ENCODE measurements at regions not wholly inside any gene's neighbourhood (a gene's known extent, or its start where the extent isn't known, plus 50 kb on each side); places are given as distances from the start of the nearest gene placed in this dataset.

DNA sequence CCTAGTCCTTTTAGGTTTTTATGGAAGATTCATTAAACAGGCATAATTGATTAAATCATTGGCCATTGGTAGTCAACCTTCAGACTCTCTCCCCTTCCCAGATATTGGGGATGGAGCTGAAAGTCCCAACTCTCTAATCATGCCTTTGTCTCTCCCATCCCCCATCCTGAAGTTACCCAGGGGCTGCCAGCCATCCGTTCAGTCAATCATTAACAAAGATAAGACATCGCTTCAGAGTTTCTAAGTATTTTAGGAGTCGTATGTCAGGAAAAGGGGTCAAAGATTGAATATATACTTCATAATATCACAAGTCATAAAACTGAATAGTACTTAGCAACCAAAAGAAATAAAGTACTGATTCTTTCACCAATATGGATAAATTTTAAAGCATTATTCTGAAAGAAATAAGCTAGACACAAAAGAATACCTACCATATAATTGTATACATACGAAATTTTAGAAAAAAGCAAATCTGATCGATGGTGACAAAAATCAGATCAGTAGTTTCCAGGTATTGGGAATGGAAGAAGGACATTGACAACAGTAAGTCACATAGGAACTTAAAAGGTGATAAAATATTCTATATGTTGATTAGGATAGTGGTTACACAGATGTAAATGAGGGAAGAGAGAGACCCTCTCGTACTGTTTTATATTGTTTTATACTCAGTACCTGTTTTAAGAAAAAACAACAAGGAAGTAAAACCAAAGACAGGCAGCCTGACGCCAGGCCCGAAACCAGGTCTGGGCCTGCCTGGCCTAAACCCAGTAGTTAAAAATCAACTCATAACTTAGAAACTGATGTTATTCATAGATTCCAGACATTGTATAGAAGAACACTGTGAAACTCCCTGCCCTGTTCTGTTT lies 414.4 kb downstream of the DAD1 start:
- no peaks in the 10 kb centered on the region for H4K20me1 ChIP-seq (ENCODE audit: insufficient read depth)

DNA sequence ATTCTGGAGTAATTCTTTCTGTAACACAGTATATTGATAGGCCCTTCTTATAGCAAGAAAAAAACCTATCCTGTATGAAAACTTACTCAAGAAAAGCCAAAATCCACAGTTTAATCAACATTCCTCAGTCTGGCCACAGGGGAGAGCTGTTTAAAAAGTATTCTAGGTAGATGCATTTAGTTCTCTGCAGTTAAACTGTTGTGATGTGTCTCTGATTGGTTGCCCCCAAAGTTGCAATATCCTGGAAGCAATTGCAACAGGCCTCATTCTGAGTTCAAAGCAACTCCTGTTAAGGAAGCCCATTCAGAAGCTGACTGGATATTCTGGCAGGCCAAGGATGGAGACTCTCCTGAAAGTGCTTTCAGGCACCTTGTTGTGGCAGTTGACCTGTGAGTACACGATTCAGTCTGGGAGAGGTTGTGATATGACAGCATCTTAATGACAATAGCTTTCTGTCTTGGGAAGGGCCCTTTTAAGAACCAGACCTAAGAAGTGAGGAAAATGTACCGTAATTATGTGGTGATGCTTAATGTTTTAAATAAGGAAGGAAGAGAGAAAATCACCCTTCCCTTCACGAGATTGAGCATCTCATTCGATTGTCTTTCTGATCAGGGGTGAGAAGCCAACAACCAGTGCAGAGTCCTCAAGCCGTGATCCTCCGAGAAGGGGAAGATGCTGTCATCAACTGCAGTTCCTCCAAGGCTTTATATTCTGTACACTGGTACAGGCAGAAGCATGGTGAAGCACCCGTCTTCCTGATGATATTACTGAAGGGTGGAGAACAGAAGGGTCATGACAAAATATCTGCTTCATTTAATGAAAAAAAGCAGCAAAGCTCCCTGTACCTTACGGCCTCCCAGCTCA lies 420.7 kb downstream of the DAD1 start:
- no peak overlapping the region for H3K4me3 ChIP-seq
- no peaks in the 10 kb centered on the region for H4K20me1 ChIP-seq (ENCODE audit: insufficient read depth)
- no peaks in the 10 kb centered on the region for H3K4me1 ChIP-seq (ENCODE audit: insufficient read depth)
- WGBS, 2 experiments (ENCODE audit: low coverage in 1 of 2, low lambda C conversion rate in 2 of 2, missing lambda C conversion rate in 2 of 2) = 47 to 50% methylated on average over 8 of the region's 8 CpGs
- no peaks in the 10 kb centered on the region for H3K79me2 ChIP-seq (ENCODE audit: insufficient read depth)
- H3K9me3 ChIP-seq (ENCODE audit: low read depth) = no peaks in the 10 kb centered on the region
- H3K4me2 ChIP-seq (ENCODE audit: unreplicated experiment) = no peak overlapping the region
- no peaks in the 10 kb centered on the region for H3K36me3 ChIP-seq (ENCODE audit: low read depth)
- TF ChIP-seq EZH2phosphoT487 (IDR thresholded peaks at IDR 0.05; ENCODE audit: insufficient read depth, low read depth) = no peak
- no peak for TF ChIP-seq EZH2 (IDR thresholded peaks at IDR 0.05; ENCODE audit: insufficient read depth, poor library complexity, severe bottlenecking)
- H3K9ac ChIP-seq = no peak overlapping the region
- H3K9me2 ChIP-seq (ENCODE audit: insufficient read depth) = no peaks in the 10 kb centered on the region
- in situ Hi-C loops (cut with MboI) = no loop called here
- no peaks in the 10 kb centered on the region for H3F3A ChIP-seq (ENCODE audit: insufficient read depth)
- no peaks in the 10 kb centered on the region; the same call in 1 of the 2 replicates for H3K27me3 ChIP-seq (replicated peaks; ENCODE audit: insufficient read depth)
- no peak for DNase-seq
- no peak overlapping the region for H2AFZ ChIP-seq
- H3K27ac ChIP-seq = no peak overlapping the region

More for the DNA sequence above, 414.4 kb downstream of the DAD1 start:
- Histone ChIP-seq H3K9me3 (ENCODE audit: low read depth) (no peaks in the 10 kb centered on the region), H3K27me3 (replicated peaks; ENCODE audit: insufficient read depth) (no peaks in the 10 kb centered on the region), H3K4me2 (ENCODE audit: unreplicated experiment) (no peak overlapping the region), H3K4me3 (no peak overlapping the region), H3K9ac (no peak overlapping the region), H3K79me2 (ENCODE audit: insufficient read depth) (no peaks in the 10 kb centered on the region), H3K4me1 (ENCODE audit: insufficient read depth) (no peaks in the 10 kb centered on the region), H3K9me2 (ENCODE audit: insufficient read depth) (no peaks in the 10 kb centered on the region), H3F3A (ENCODE audit: insufficient read depth) (no peaks in the 10 kb centered on the region), H3K36me3 (ENCODE audit: low read depth) (no peaks in the 10 kb centered on the region), H2AFZ (no peak overlapping the region), H3K27ac (no peak overlapping the region)
- in situ Hi-C loops (cut with MboI) = no loop called here
- TF ChIP-seq EZH2phosphoT487 (IDR thresholded peaks at IDR 0.05; ENCODE audit: insufficient read depth, low read depth) (no peak), EZH2 (IDR thresholded peaks at IDR 0.05; ENCODE audit: insufficient read depth, poor library complexity, severe bottlenecking) (no peak)
- DNase-seq = no peak
- 35 to 43% methylated on average over 8 of the region's 8 CpGs for WGBS, 2 experiments (ENCODE audit: low coverage in 1 of 2, low lambda C conversion rate in 2 of 2, missing lambda C conversion rate in 2 of 2)

DNA sequence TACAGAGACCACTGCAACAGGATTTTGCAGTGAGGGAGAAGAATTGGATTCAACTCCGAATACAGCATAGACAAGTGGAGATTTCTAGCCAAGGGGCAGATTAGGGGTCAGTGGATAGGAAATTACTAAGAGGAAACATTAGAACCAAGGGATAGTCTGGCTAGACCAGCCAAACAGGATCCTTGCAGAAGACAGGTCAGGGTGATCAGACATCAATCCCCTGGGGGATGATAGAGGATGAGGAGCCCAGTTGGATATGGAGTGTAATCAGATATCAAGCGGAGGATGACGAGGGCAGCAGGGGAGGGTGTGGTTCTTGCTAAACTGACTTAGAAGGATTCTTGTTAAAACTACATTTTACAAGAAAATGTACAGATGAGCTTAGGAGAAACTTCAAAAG lies 424.4 kb downstream of the DAD1 start:
- Histone ChIP-seq H3K27ac (no peak overlapping the region), H3K9ac (no peak overlapping the region), H3K27me3 (replicated peaks; ENCODE audit: insufficient read depth) (no peaks in the 10 kb centered on the region; the same call in 1 of the 2 replicates), H3K79me2 (ENCODE audit: insufficient read depth) (no peaks in the 10 kb centered on the region), H2AFZ (no peak overlapping the region), H3F3A (ENCODE audit: insufficient read depth) (no peaks in the 10 kb centered on the region), H3K36me3 (ENCODE audit: low read depth) (no peaks in the 10 kb centered on the region), H3K9me2 (ENCODE audit: insufficient read depth) (no peaks in the 10 kb centered on the region), H3K4me3 (no peak overlapping the region), H4K20me1 (ENCODE audit: insufficient read depth) (no peaks in the 10 kb centered on the region), H3K9me3 (ENCODE audit: low read depth) (no peaks in the 10 kb centered on the region), H3K4me2 (ENCODE audit: unreplicated experiment) (no peak overlapping the region), H3K4me1 (ENCODE audit: insufficient read depth) (no peaks in the 10 kb centered on the region)
- in situ Hi-C loops (cut with MboI) = no loop called here
- TF ChIP-seq EZH2 (IDR thresholded peaks at IDR 0.05; ENCODE audit: insufficient read depth, poor library complexity, severe bottlenecking) (no peak), EZH2phosphoT487 (IDR thresholded peaks at IDR 0.05; ENCODE audit: insufficient read depth, low read depth) (no peak)
- DNase-seq = no peak
- WGBS, 2 experiments (ENCODE audit: low coverage in 1 of 2, low lambda C conversion rate in 2 of 2, missing lambda C conversion rate in 2 of 2) = 19 to 22% methylated on average over 3 of the region's 3 CpGs

DNA sequence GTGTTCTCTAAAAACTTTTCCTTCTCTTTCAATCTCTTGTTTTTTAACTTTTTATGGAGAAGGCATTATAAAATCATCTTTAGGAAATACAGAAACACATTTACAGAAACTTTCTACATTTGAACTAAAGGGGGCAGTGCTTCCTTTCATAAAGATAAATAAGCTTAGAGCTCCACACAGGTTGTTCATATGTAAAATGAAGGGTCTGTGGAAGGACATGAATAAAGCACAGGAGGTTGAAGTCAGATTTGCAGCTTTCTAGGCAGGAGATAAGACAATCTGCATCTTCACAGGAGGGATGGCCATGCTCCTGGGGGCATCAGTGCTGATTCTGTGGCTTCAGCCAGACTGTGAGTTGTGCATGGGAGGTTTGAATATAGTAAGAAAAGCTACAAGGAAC lies 426.0 kb downstream of the DAD1 start:
- Histone ChIP-seq H3K27me3 (replicated peaks; ENCODE audit: insufficient read depth) (no peaks in the 10 kb centered on the region; the same call in 1 of the 2 replicates), H3K36me3 (ENCODE audit: low read depth) (no peaks in the 10 kb centered on the region), H3F3A (ENCODE audit: insufficient read depth) (no peaks in the 10 kb centered on the region), H3K4me3 (no peak overlapping the region), H3K9me2 (ENCODE audit: insufficient read depth) (no peaks in the 10 kb centered on the region), H3K79me2 (ENCODE audit: insufficient read depth) (no peaks in the 10 kb centered on the region), H4K20me1 (ENCODE audit: insufficient read depth) (no peaks in the 10 kb centered on the region), H3K27ac (no peak overlapping the region), H3K9me3 (ENCODE audit: low read depth) (no peaks in the 10 kb centered on the region), H3K4me1 (ENCODE audit: insufficient read depth) (no peaks in the 10 kb centered on the region), H3K4me2 (ENCODE audit: unreplicated experiment) (no peak overlapping the region), H3K9ac (no peak overlapping the region), H2AFZ (no peak overlapping the region)
- TF ChIP-seq EZH2phosphoT487 (IDR thresholded peaks at IDR 0.05; ENCODE audit: insufficient read depth, low read depth) (no peak), EZH2 (IDR thresholded peaks at IDR 0.05; ENCODE audit: insufficient read depth, poor library complexity, severe bottlenecking) (no peak)
- peak; percentile 4 for DNase-seq
- in situ Hi-C loops (cut with MboI) = no loop called here

Measured in GM23248 (cell line).